ENCODE measurements at regions not wholly inside any gene's neighbourhood (a gene's known extent, or its start where the extent isn't known, plus 50 kb on each side); places are given as distances from the start of the nearest gene placed in this dataset.

DNA sequence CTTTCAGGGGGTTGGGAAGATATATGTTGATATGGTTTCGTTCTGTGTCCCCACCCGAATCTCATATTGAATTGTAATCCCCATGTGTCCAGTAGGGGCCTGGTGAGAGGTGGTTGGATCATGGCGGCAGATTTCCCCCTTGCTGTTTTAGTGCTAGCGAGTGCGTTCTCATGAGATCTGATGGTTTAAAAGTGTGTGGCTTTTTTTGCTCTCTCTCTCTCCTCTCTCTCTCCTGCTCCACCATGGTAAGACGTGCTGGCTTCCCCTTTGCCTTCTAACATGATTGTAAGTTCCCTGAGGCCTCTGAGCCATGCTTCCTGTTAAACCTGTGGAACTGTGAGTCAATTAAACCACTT is 68.4 kb upstream of the PDZD8 start:
- TF ChIP-seq, protein P1, sequence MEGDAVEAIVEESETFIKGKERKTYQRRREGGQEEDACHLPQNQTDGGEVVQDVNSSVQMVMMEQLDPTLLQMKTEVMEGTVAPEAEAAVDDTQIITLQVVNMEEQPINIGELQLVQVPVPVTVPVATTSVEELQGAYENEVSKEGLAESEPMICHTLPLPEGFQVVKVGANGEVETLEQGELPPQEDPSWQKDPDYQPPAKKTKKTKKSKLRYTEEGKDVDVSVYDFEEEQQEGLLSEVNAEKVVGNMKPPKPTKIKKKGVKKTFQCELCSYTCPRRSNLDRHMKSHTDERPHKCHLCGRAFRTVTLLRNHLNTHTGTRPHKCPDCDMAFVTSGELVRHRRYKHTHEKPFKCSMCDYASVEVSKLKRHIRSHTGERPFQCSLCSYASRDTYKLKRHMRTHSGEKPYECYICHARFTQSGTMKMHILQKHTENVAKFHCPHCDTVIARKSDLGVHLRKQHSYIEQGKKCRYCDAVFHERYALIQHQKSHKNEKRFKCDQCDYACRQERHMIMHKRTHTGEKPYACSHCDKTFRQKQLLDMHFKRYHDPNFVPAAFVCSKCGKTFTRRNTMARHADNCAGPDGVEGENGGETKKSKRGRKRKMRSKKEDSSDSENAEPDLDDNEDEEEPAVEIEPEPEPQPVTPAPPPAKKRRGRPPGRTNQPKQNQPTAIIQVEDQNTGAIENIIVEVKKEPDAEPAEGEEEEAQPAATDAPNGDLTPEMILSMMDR (optimal IDR thresholded peaks at IDR 0.05 in 1 of 3, IDR thresholded peaks at IDR 0.05 in 1 of 3, conservative IDR thresholded peaks at IDR 0.05 in 1 of 3; ENCODE audit: extremely low read depth in 1 of 3, insufficient read depth in 2 of 3, low read length in 3 of 3), result no peak
- no peak for TF ChIP-seq EZH2 (IDR thresholded peaks at IDR 0.05; ENCODE audit: low read length)

Measured in keratinocyte (primary cell).